ENCODE measurements at regions not wholly inside any gene's neighbourhood (a gene's known extent, or its start where the extent isn't known, plus 50 kb on each side); places are given as distances from the start of the nearest gene placed in this dataset.
"Not testable (repeated sequence)": the region's sequence is repeated elsewhere in the genome, so short reads cannot be mapped to it uniquely, and the experiment has no call there.

GRCh38 chr16:65746941-65747340 is 619.5 kb upstream of the CDH5 start:
- Histone ChIP-seq H3K4me1 (ENCODE audit: control insufficient read depth, insufficient read depth, low read length) (no peaks in the 10 kb centered on the region), H3K4me3 (ENCODE audit: low read depth, low read length) (no peak overlapping the region), H3K9ac (ENCODE audit: low read depth, low read length) (no peak overlapping the region), H3K9me3 (ENCODE audit: control insufficient read depth, insufficient read depth, low read length) (no peaks in the 10 kb centered on the region), H3K27ac (ENCODE audit: low read depth, low read length) (no peak overlapping the region), H3K27me3 (ENCODE audit: control insufficient read depth, insufficient read depth, low read length) (no peaks in the 10 kb centered on the region), H3K36me3 (ENCODE audit: control insufficient read depth, insufficient read depth, low read length) (no peaks in the 10 kb centered on the region)

GRCh38 chr16:65745201-65745708 is 621.2 kb upstream of the CDH5 start:
- H3K36me3 ChIP-seq (ENCODE audit: control insufficient read depth, insufficient read depth, low read length) = no peaks in the 10 kb centered on the region
- H3K27ac ChIP-seq (ENCODE audit: low read depth, low read length) = no peak overlapping the region
- H3K27me3 ChIP-seq (ENCODE audit: control insufficient read depth, insufficient read depth, low read length) = no peaks in the 10 kb centered on the region
- H3K4me1 ChIP-seq (ENCODE audit: control insufficient read depth, insufficient read depth, low read length) = no peaks in the 10 kb centered on the region
- no peak overlapping the region for H3K9ac ChIP-seq (ENCODE audit: low read depth, low read length)
- no peak overlapping the region for H3K4me3 ChIP-seq (ENCODE audit: low read depth, low read length)
- H3K9me3 ChIP-seq (ENCODE audit: control insufficient read depth, insufficient read depth, low read length) = no peaks in the 10 kb centered on the region

GRCh38 chr16:65744401-65744800 is 622.1 kb upstream of the CDH5 start:
- Histone ChIP-seq H3K27ac (ENCODE audit: low read depth, low read length) (no peak overlapping the region), H3K9me3 (ENCODE audit: control insufficient read depth, insufficient read depth, low read length) (no peaks in the 10 kb centered on the region), H3K4me3 (ENCODE audit: low read depth, low read length) (no peak overlapping the region), H3K9ac (ENCODE audit: low read depth, low read length) (no peak overlapping the region), H3K4me1 (ENCODE audit: control insufficient read depth, insufficient read depth, low read length) (no peaks in the 10 kb centered on the region), H3K36me3 (ENCODE audit: control insufficient read depth, insufficient read depth, low read length) (no peaks in the 10 kb centered on the region), H3K27me3 (ENCODE audit: control insufficient read depth, insufficient read depth, low read length) (no peaks in the 10 kb centered on the region)

- H3K4me1 ChIP-seq (ENCODE audit: control insufficient read depth, insufficient read depth, low read length) = no peaks in the 10 kb centered on the region
- H3K36me3 ChIP-seq (ENCODE audit: control insufficient read depth, insufficient read depth, low read length) = no peaks in the 10 kb centered on the region
- no peaks in the 10 kb centered on the region for H3K9me3 ChIP-seq (ENCODE audit: control insufficient read depth, insufficient read depth, low read length)
- H3K9ac ChIP-seq (ENCODE audit: low read depth, low read length) = no peak overlapping the region
- H3K4me3 ChIP-seq (ENCODE audit: low read depth, low read length) = no peak overlapping the region
- no peaks in the 10 kb centered on the region for H3K27me3 ChIP-seq (ENCODE audit: control insufficient read depth, insufficient read depth, low read length)
- no peak overlapping the region for H3K27ac ChIP-seq (ENCODE audit: low read depth, low read length)
These were observed 621.7 kb upstream of the CDH11 start for GRCh38 chr16:65743558-65743957.

- no peaks in the 10 kb centered on the region for H3K27me3 ChIP-seq (ENCODE audit: control insufficient read depth, insufficient read depth, low read length)
- H3K4me3 ChIP-seq (ENCODE audit: low read depth, low read length) = no peak overlapping the region
- H3K36me3 ChIP-seq (ENCODE audit: control insufficient read depth, insufficient read depth, low read length) = no peaks in the 10 kb centered on the region
- no peak overlapping the region for H3K27ac ChIP-seq (ENCODE audit: low read depth, low read length)
- no peak overlapping the region for H3K9ac ChIP-seq (ENCODE audit: low read depth, low read length)
- H3K4me1 ChIP-seq (ENCODE audit: control insufficient read depth, insufficient read depth, low read length) = peaks cover 3% of the 10 kb centered on the region; the same call in 1 of the 2 replicates
- no peaks in the 10 kb centered on the region for H3K9me3 ChIP-seq (ENCODE audit: control insufficient read depth, insufficient read depth, low read length)
These were observed 618.8 kb upstream of the CDH11 start for GRCh38 chr16:65740711-65741110.

- H3K27ac ChIP-seq (ENCODE audit: low read depth, low read length) = no peak overlapping the region
- no peak overlapping the region for H3K9ac ChIP-seq (ENCODE audit: low read depth, low read length)
- no peak overlapping the region for H3K4me3 ChIP-seq (ENCODE audit: low read depth, low read length)
- no peaks in the 10 kb centered on the region for H3K27me3 ChIP-seq (ENCODE audit: control insufficient read depth, insufficient read depth, low read length)
- H3K4me1 ChIP-seq (ENCODE audit: control insufficient read depth, insufficient read depth, low read length) = peaks cover 3% of the 10 kb centered on the region; the same call in 1 of the 2 replicates
- no peaks in the 10 kb centered on the region for H3K36me3 ChIP-seq (ENCODE audit: control insufficient read depth, insufficient read depth, low read length)
- H3K9me3 ChIP-seq (ENCODE audit: control insufficient read depth, insufficient read depth, low read length) = no peaks in the 10 kb centered on the region
These were observed 617.7 kb upstream of the CDH11 start for GRCh38 chr16:65739518-65739917.

GRCh38 chr16:65737831-65738230 is 616.0 kb upstream of the CDH11 start:
- Histone ChIP-seq H3K27ac (ENCODE audit: low read depth, low read length) (no peak overlapping the region), H3K27me3 (ENCODE audit: control insufficient read depth, insufficient read depth, low read length) (no peaks in the 10 kb centered on the region), H3K9me3 (ENCODE audit: control insufficient read depth, insufficient read depth, low read length) (no peaks in the 10 kb centered on the region), H3K9ac (ENCODE audit: low read depth, low read length) (no peak overlapping the region), H3K36me3 (ENCODE audit: control insufficient read depth, insufficient read depth, low read length) (no peaks in the 10 kb centered on the region), H3K4me1 (ENCODE audit: control insufficient read depth, insufficient read depth, low read length) (peaks cover 3% of the 10 kb centered on the region; the same call in 1 of the 2 replicates), H3K4me3 (ENCODE audit: low read depth, low read length) (no peak overlapping the region)

GRCh38 chr16:65735615-65736014 is 613.8 kb upstream of the CDH11 start:
- not testable (repeated sequence) for H3K9me3 ChIP-seq (ENCODE audit: control insufficient read depth, insufficient read depth, low read length); H3K4me1 ChIP-seq (ENCODE audit: control insufficient read depth, insufficient read depth, low read length); H3K36me3 ChIP-seq (ENCODE audit: control insufficient read depth, insufficient read depth, low read length); H3K9ac ChIP-seq (ENCODE audit: low read depth, low read length); H3K4me3 ChIP-seq (ENCODE audit: low read depth, low read length); H3K27me3 ChIP-seq (ENCODE audit: control insufficient read depth, insufficient read depth, low read length); H3K27ac ChIP-seq (ENCODE audit: low read depth, low read length)

- Histone ChIP-seq H3K27ac (ENCODE audit: low read depth, low read length) (no peak overlapping the region), H3K4me1 (ENCODE audit: control insufficient read depth, insufficient read depth, low read length) (peaks cover 11% of the 10 kb centered on the region), H3K27me3 (ENCODE audit: control insufficient read depth, insufficient read depth, low read length) (no peaks in the 10 kb centered on the region), H3K4me3 (ENCODE audit: low read depth, low read length) (no peak overlapping the region), H3K36me3 (ENCODE audit: control insufficient read depth, insufficient read depth, low read length) (no peaks in the 10 kb centered on the region), H3K9me3 (ENCODE audit: control insufficient read depth, insufficient read depth, low read length) (no peaks in the 10 kb centered on the region; the same call in 1 of the 2 replicates), H3K9ac (ENCODE audit: low read depth, low read length) (no peak overlapping the region)
These were observed 611.9 kb upstream of the CDH11 start for GRCh38 chr16:65733721-65734120.

- Histone ChIP-seq H3K36me3 (ENCODE audit: control insufficient read depth, insufficient read depth, low read length) (no peaks in the 10 kb centered on the region), H3K4me1 (ENCODE audit: control insufficient read depth, insufficient read depth, low read length) (peaks cover 28% of the 10 kb centered on the region), H3K9me3 (ENCODE audit: control insufficient read depth, insufficient read depth, low read length) (no peaks in the 10 kb centered on the region; the same call in 1 of the 2 replicates), H3K27me3 (ENCODE audit: control insufficient read depth, insufficient read depth, low read length) (no peaks in the 10 kb centered on the region), H3K9ac (ENCODE audit: low read depth, low read length) (no peak overlapping the region), H3K27ac (ENCODE audit: low read depth, low read length) (no peak overlapping the region), H3K4me3 (ENCODE audit: low read depth, low read length) (no peak overlapping the region)
These were observed 610.0 kb upstream of the CDH11 start for GRCh38 chr16:65731833-65732232.

GRCh38 chr16:65728652-65729051 is 606.8 kb upstream of the CDH11 start:
- Histone ChIP-seq H3K9ac (ENCODE audit: low read depth, low read length) (no peak overlapping the region), H3K4me3 (ENCODE audit: low read depth, low read length) (no peak overlapping the region), H3K27ac (ENCODE audit: low read depth, low read length) (peak overlapping the region; percentile 67), H3K36me3 (ENCODE audit: control insufficient read depth, insufficient read depth, low read length) (no peaks in the 10 kb centered on the region), H3K4me1 (ENCODE audit: control insufficient read depth, insufficient read depth, low read length) (peaks cover 42% of the 10 kb centered on the region), H3K27me3 (ENCODE audit: control insufficient read depth, insufficient read depth, low read length) (no peaks in the 10 kb centered on the region), H3K9me3 (ENCODE audit: control insufficient read depth, insufficient read depth, low read length) (no peaks in the 10 kb centered on the region; the same call in 1 of the 2 replicates)

GRCh38 chr16:65728167-65728566 is 606.3 kb upstream of the CDH11 start:
- no peaks in the 10 kb centered on the region for H3K36me3 ChIP-seq (ENCODE audit: control insufficient read depth, insufficient read depth, low read length)
- H3K9ac ChIP-seq (ENCODE audit: low read depth, low read length) = no peak overlapping the region
- H3K27me3 ChIP-seq (ENCODE audit: control insufficient read depth, insufficient read depth, low read length) = no peaks in the 10 kb centered on the region
- no peaks in the 10 kb centered on the region; the same call in 1 of the 2 replicates for H3K9me3 ChIP-seq (ENCODE audit: control insufficient read depth, insufficient read depth, low read length)
- H3K4me3 ChIP-seq (ENCODE audit: low read depth, low read length) = no peak overlapping the region
- peak overlapping the region; percentile 67 for H3K27ac ChIP-seq (ENCODE audit: low read depth, low read length)
- peaks cover 42% of the 10 kb centered on the region for H3K4me1 ChIP-seq (ENCODE audit: control insufficient read depth, insufficient read depth, low read length)

All from HUES48 (cell line).